ENCODE measurements at regions not wholly inside any gene's neighbourhood (a gene's known extent, or its start where the extent isn't known, plus 50 kb on each side); places are given as distances from the start of the nearest gene placed in this dataset.

GRCh38 chr13:103540382-103540765 lies 474.2 kb upstream of the SLC10A2 start:
- TF ChIP-seq POLR2AphosphoS5 (IDR thresholded peaks at IDR 0.05), result no peak
- no peak for TF ChIP-seq POLR2A (IDR thresholded peaks at IDR 0.05)
- TF ChIP-seq, protein P1, sequence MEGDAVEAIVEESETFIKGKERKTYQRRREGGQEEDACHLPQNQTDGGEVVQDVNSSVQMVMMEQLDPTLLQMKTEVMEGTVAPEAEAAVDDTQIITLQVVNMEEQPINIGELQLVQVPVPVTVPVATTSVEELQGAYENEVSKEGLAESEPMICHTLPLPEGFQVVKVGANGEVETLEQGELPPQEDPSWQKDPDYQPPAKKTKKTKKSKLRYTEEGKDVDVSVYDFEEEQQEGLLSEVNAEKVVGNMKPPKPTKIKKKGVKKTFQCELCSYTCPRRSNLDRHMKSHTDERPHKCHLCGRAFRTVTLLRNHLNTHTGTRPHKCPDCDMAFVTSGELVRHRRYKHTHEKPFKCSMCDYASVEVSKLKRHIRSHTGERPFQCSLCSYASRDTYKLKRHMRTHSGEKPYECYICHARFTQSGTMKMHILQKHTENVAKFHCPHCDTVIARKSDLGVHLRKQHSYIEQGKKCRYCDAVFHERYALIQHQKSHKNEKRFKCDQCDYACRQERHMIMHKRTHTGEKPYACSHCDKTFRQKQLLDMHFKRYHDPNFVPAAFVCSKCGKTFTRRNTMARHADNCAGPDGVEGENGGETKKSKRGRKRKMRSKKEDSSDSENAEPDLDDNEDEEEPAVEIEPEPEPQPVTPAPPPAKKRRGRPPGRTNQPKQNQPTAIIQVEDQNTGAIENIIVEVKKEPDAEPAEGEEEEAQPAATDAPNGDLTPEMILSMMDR (IDR thresholded peaks at IDR 0.05), result no peak
- no peak for TF ChIP-seq EP300 (IDR thresholded peaks at IDR 0.05)
